Osteoblast (primary cell): ENCODE measurements at regions not wholly inside any gene's neighbourhood (a gene's known extent, or its start where the extent isn't known, plus 50 kb on each side); places are given as distances from the start of the nearest gene placed in this dataset.
A peak's percentile ranks its signal among the peaks of the same experiment; 100 is the strongest.

Experiments used
- DNase-seq: peaks from one replicate; pipeline ENCODE4 v3.0.0; 2011; ENCODE audit warnings: low spot score, mixed read lengths; ENCODE audit not compliant: insufficient read length; ENCODE audit errors: missing footprints
- H2AFZ ChIP-seq: 2 replicates; pipeline ENCODE4 v1.6.0; 2011; ENCODE audit warnings: mild to moderate bottlenecking, low read length
- H3K27ac ChIP-seq: 2 replicates; pipeline ENCODE4 v1.5.1; 2011; ENCODE audit warnings: mild to moderate bottlenecking, low read depth, low read length, moderate library complexity
- H3K27me3 ChIP-seq: 2 replicates; pipeline ENCODE4 v1.6.0; 2012; ENCODE audit warnings: mild to moderate bottlenecking, control low read depth, inconsistent platforms, low read length, moderate library complexity; ENCODE audit not compliant: insufficient read depth
- H3K36me3 ChIP-seq: 2 replicates; pipeline ENCODE4 v1.5.1; 2011; ENCODE audit warnings: mild to moderate bottlenecking, low read length, control low read depth, moderate library complexity; ENCODE audit not compliant: insufficient read depth
- H3K4me1 ChIP-seq: 2 replicates; pipeline ENCODE4 v1.5.1; 2011; ENCODE audit warnings: mild to moderate bottlenecking, low read length, control low read depth, moderate library complexity; ENCODE audit not compliant: insufficient read depth
- H3K4me2 ChIP-seq: 2 replicates; pipeline ENCODE4 v1.6.0; 2011; ENCODE audit warnings: mild to moderate bottlenecking, low read length; ENCODE audit not compliant: insufficient read depth
- H3K4me3 ChIP-seq: fragments of 200-600 bp; sonication (generic); 3 replicates; pipeline ENCODE4 v1.5.1; 2012; ENCODE audit warnings: mild to moderate bottlenecking, low read length, inconsistent platforms; ENCODE audit not compliant: insufficient read depth
- H3K79me2 ChIP-seq: 2 replicates; pipeline ENCODE4 v1.6.0; 2012; ENCODE audit warnings: mild to moderate bottlenecking, low read length, control low read depth, inconsistent platforms; ENCODE audit not compliant: insufficient read depth
- H3K9me3 ChIP-seq: 2 replicates; pipeline ENCODE4 v1.5.1; 2011; ENCODE audit warnings: low read depth, low read length, control low read depth
- H4K20me1 ChIP-seq: 2 replicates; pipeline ENCODE4 v1.6.0; 2012; ENCODE audit warnings: mild to moderate bottlenecking, low read length, control low read depth; ENCODE audit not compliant: insufficient read depth
- TF ChIP-seq, protein P1 (sequence below): IDR thresholded peaks from 2 replicates; pipeline ENCODE4 v1.5.1; 2011; ENCODE audit warnings: mild to moderate bottlenecking, low read depth, low read length, moderate library complexity; ENCODE audit errors: extremely low read depth

DNA sequence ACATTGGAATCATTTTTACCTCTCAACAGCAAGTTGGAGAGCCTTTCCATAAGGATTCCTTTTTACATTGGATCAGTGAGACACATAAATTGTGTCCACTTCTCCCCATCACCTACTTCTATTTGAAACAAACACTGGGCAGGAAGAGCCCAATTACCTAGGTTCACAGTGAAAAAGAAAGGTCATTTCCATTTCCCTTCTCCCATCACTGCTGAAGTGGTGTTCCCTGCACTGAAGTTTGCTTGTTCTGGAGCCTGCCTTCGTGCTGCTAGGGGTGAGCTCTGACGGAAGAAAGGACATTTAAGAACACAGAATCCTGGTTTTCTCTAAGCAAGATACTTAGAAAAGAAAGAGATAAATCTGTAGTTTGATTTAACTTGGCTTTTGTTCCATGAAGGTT, 123.8 kb upstream of the ZBTB20 start:
- no peaks in the 10 kb centered on the region for H3K4me1 ChIP-seq
- no peak overlapping the region for H3K4me3 ChIP-seq

DNA sequence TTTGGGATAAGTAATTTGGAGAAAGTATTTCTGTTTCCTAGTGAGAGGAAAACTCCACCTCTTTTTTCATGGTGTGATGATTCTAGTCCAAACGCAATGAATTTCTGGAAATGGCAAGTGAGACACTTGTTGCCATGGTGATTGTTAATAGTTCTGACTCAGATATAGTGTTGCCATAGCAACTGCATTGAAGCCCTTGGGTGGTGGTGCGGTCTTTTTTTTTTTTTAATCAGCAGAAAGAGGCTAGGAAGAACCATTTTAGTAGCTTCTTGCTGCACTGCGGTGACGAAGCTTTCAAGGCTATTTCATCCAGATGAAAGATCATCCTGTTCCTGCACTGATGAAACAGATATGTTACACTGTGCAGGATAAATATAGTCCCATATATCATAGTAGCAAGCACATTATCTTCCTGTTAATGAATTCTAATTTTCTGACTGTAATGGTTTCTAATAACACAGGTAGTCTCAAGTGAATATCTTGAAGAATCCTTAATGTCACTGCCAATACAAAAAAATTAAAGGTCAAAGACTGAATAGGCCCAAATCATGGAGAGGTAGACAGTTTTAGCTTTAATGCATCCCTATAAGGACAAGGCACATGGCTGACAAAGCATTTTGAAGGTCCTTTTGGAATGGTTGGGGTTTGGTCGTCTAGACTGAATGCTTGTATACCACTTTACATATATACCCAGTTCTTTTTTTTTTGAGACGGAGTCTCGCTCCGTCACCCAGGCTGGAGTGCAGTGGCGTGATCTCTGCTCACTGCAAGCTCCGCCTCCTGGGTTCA, 125.1 kb upstream of the ZBTB20 start:
- no peak overlapping the region for H3K27ac ChIP-seq
- H3K4me3 ChIP-seq = no peak overlapping the region

More for the DNA sequence above, 123.8 kb upstream of the ZBTB20 start:
- H4K20me1 ChIP-seq = no peaks in the 10 kb centered on the region
- peak overlapping the region; percentile 15 for H2AFZ ChIP-seq
- TF ChIP-seq, protein P1, sequence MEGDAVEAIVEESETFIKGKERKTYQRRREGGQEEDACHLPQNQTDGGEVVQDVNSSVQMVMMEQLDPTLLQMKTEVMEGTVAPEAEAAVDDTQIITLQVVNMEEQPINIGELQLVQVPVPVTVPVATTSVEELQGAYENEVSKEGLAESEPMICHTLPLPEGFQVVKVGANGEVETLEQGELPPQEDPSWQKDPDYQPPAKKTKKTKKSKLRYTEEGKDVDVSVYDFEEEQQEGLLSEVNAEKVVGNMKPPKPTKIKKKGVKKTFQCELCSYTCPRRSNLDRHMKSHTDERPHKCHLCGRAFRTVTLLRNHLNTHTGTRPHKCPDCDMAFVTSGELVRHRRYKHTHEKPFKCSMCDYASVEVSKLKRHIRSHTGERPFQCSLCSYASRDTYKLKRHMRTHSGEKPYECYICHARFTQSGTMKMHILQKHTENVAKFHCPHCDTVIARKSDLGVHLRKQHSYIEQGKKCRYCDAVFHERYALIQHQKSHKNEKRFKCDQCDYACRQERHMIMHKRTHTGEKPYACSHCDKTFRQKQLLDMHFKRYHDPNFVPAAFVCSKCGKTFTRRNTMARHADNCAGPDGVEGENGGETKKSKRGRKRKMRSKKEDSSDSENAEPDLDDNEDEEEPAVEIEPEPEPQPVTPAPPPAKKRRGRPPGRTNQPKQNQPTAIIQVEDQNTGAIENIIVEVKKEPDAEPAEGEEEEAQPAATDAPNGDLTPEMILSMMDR = no peak
- no peak overlapping the region for H3K4me2 ChIP-seq
- H3K79me2 ChIP-seq = no peaks in the 10 kb centered on the region
- DNase-seq = no peak
- no peaks in the 10 kb centered on the region for H3K36me3 ChIP-seq
- no peak overlapping the region for H3K27ac ChIP-seq
- H3K27me3 ChIP-seq = no peaks in the 10 kb centered on the region
- H3K9me3 ChIP-seq = no peaks in the 10 kb centered on the region

DNA sequence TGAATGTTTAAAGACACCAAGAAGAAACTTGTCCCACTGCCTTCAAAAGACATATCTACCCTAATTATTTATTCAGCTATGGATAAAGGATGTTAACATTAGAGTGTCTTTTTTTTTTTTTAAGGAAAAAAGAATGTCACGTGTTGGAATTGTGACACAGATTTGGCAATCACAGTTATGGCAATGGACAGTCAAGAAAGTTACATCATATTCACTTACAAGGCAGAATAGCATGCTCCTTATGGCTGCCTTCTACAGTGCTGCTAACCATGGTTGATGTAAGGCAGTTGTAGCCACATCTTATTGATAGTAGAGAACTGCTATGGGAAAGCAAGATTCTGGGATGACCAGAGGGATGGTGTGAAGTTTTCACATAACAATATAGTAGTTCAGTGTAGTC, 128.8 kb upstream of the ZBTB20 start:
- Histone ChIP-seq H3K27ac (no peak overlapping the region), H2AFZ (peak overlapping the region; percentile 15), H3K27me3 (no peaks in the 10 kb centered on the region), H4K20me1 (no peaks in the 10 kb centered on the region), H3K36me3 (no peaks in the 10 kb centered on the region), H3K79me2 (no peaks in the 10 kb centered on the region), H3K4me2 (no peak overlapping the region), H3K9me3 (no peaks in the 10 kb centered on the region), H3K4me3 (no peak overlapping the region), H3K4me1 (peaks cover 16% of the 10 kb centered on the region)
- TF ChIP-seq, protein P1 = no peak
- DNase-seq = no peak

More for the DNA sequence above, 125.1 kb upstream of the ZBTB20 start:
- Histone ChIP-seq H3K4me1 (no peaks in the 10 kb centered on the region), H3K27me3 (no peaks in the 10 kb centered on the region), H3K36me3 (no peaks in the 10 kb centered on the region), H4K20me1 (no peaks in the 10 kb centered on the region), H3K79me2 (no peaks in the 10 kb centered on the region), H3K4me2 (no peak overlapping the region), H2AFZ (no peak overlapping the region), H3K9me3 (no peaks in the 10 kb centered on the region)
- TF ChIP-seq, protein P1 = no peak
- peak; percentile 48 for DNase-seq

DNA sequence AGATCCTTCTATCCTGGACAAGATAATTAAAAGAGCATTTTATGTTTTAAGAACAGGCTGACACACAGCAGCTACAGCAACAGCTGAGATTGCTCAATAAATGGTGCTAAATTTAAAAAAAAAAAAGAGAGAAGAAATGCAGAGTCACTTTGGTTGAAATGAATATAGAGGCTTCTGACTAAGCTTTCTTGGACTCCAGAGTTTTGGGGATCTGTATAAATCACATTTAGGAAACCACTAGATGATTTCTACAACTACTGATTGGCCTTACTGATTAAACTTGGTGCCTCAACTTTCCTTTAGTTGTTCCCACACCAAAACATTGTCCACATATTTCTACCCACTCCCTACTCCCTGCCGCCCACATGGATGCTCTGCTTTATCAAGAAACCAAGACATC, 132.9 kb upstream of the ZBTB20 start:
- Histone ChIP-seq H3K36me3 (no peaks in the 10 kb centered on the region), H3K27me3 (no peaks in the 10 kb centered on the region), H3K4me1 (peaks cover 17% of the 10 kb centered on the region), H3K9me3 (no peaks in the 10 kb centered on the region), H3K27ac (peak overlapping the region; percentile 62), H2AFZ (peak overlapping the region; percentile 5), H3K4me3 (no peak overlapping the region), H3K4me2 (no peak overlapping the region), H4K20me1 (no peaks in the 10 kb centered on the region), H3K79me2 (no peaks in the 10 kb centered on the region)
- DNase-seq = peak; percentile 27
- TF ChIP-seq, protein P1 = no peak
